GM21515 (cell line): ENCODE measurements at regions not wholly inside any gene's neighbourhood (a gene's known extent, or its start where the extent isn't known, plus 50 kb on each side); places are given as distances from the start of the nearest gene placed in this dataset.
"Not testable (repeated sequence)": the region's sequence is repeated elsewhere in the genome, so short reads cannot be mapped to it uniquely, and the experiment has no call there.

Experiments used
- ATAC-seq: cut with Tn5 transposase; IDR thresholded peaks from one replicate; pipeline ENCODE4 v1.9.1; 2021; ENCODE audit not compliant: unreplicated experiment

DNA sequence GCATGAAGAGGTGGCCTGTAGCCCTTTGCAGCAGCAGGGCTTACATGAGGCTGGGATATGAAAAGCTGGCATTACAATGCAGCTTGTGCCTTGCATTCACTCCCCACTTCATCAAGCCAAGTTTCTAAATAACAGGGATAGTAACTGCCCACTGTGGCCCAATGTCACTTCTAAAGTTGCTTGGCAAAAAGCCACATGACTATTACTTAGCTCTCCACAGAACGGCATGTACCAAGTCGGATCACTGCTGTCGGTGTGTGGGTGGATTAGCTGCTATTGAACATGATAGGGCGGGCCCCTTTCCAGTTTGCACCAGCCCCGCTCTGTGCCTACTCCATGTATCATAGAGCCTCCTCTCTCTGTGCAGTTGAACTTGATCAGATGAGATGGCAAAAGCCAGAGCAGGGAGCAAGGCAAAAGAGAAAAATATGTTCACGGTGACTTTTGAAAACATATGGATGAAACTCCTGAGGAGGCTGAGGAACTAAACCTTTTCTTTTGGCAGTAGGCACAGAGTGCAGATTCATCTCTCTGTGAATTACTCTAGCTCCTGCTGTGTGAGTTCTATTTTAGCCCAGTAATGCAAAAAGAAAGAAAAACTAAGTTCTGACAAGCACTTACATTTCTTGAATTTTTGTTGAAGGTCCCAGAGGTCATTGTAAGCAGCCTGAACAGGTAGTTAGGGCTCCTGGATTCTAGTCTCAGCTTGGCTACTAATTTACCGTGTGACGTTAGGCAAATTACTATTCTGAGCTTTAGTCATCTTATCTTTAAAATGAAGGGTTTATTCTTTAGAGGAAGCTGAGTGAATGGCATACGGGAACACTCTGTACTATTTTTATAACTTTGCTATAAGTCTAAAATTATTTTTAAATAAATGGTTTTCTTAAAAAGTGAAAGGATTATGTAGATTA lies 125.6 kb upstream of the NBPF9 start:
- ATAC-seq = not testable (repeated sequence)

DNA sequence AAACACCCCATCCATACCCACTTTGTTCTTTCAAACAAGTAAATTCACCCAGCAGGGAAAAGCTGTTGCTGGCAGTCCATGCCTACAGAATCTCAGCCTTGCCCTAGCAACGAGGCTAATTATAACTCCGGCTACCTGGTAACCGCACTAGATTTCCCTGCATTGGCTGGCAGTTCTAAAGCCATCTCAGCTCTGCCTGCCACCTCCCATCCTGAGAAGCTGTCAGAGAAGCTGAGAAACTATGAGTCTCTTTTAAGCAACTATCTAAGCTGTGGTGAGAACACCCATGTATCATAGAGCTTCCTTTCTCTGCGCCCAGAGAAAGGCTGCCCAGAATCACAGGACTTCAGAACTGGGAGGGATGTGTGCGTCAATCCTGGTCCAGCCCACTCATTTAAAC lies 126.5 kb upstream of the NBPF9 start:
- ATAC-seq = not testable (repeated sequence)

DNA sequence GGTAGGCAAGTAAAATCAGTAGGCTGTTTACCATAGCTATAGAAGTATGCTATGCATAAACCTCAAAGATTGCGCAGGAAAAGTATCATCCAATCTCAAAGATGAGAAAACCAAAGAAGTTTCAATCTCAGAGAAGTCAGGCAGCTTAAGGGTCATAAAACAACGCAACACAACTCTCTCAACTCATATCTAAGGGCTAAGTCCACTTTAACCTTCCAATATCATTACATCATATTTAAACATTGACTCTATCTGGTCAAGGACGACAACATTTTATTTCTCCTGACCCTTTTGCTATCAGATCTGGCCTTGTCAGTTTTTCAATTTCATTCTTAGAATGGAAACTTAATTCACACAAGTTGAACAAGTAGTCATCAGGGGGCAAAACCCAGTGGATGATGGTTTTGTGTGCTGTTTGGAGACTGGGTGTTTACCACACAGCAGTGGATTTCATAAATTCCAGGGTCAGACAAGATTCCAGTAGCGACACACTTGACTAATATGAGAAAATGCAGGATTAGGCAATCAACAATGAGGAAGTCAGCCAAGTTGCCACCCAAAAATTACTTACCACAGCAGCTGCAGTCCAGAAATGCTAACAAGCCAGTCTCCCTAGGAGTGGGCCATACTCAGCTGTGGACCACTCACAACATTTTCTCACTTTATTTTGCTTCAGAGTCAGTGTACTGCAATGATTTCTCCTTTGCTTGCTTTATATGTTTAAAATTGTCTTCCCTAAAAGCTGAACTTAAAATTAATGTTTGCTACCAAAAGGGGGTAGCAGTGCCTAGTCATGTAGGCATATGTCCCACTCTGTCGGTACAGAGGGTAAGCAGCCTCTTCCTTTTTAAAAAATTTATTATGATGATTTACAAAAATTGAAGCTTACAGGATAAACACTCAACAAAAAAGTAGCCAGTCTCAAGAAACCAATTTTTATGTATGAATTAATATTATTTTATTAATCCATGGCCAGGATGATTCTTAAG lies 131.9 kb upstream of the NBPF9 start:
- ATAC-seq = not testable (repeated sequence)

DNA sequence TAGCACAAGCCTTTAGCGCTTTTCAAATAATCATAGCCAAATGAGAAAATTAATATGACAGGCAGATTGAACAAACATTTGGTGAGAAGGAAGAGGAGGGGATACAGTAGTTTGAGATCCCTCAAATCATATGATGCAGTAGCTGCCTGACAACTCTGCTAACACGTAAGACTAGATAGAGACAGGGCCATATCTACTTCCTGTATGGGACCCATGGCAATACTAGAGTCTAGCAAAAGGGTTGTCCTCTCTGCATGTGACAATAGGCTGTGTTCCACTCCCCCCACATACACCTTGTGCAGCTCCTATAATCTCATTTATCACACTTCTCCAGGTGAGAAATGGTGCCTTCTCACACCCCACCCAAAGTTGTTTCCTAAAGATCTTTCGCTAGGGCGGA lies 134.2 kb upstream of the NBPF9 start:
- ATAC-seq = not testable (repeated sequence)

DNA sequence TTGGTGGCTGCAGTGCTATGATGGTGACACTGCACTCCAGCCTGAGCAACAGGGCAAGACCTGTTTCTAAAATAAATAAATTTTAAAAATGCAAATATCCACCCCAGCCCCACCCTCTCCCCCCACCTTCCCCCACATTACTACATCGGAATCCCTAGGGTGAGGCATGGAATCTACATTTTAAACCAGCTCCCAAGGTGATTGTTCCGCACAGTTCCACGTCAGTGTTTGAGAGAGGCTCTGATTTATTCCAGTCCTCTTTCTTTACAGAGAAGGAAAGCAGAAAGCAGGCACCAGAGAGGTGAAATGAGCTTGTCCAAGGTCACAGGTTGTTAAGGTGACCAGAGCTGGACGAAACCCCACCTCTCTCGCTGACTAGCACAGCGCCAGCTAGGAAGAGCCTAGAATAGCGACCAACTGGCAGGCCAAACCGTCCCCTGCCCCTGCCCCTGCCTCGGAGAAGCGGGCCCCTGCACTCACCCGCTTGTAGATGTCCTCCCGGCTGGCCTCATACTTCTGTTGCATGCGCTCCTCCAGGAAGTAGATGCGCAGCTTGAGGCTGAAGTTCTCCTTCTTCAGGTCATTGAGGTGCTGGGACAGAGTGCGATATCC lies 136.7 kb upstream of the NBPF9 start:
- ATAC-seq = not testable (repeated sequence)

DNA sequence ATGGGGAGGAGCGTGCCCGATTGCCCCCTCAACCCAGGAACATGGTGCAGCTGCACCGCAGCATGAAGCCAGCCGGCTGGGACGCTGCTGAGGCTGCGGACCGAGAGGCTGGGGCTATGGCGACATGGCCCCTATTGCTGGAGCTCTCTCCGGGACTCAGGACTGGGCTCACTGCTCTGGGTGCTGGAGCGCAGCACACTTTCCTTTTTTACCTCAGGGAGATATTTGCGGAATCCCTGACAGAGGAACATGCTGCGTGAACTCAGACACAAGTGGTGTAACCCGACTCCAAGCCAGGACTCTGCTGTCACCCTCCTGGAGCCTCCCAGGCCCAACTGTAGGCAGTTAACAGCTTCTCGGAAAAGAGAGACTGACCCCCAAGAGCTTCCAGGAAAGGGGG lies 137.2 kb upstream of the NBPF9 start:
- not testable (repeated sequence) for ATAC-seq

DNA sequence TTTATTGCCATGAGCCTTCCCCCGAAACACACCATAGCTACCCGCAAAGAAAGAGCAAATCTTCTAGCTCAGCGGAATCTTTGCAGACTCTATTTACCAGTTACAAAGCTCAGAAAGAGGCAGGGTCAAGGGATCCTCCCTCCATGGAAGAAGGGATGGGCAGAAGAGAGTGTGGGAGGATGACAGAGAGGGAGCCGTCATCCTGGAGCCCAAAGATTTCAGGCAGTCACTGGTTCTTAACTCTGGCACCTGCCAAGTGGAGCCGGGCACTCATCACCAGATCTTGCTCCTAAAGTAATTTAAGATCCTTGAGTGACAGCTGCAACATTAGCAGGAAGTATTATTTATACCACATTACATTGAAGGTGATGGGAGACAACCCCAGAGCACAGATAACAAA lies 137.9 kb upstream of the NBPF9 start:
- not testable (repeated sequence) for ATAC-seq

DNA sequence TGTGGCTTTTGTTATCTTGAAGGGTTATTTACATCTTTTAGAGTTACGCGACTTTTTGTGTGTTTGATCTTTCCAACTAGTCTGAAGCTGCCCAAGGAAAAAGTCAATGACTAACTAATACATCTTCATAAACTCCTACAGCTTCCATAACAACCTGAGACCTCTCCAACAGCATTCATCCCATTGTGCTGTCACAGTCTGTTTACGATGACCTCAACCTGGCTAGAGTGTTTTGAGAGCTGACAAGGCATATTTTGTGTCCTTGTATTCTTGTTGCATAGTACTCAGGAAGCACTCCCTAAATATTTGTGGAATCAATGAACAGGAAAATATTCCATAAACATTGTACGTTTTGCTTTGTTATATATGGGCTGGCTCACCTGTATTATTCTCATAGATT lies 140.2 kb upstream of the NBPF9 start:
- not testable (repeated sequence) for ATAC-seq

DNA sequence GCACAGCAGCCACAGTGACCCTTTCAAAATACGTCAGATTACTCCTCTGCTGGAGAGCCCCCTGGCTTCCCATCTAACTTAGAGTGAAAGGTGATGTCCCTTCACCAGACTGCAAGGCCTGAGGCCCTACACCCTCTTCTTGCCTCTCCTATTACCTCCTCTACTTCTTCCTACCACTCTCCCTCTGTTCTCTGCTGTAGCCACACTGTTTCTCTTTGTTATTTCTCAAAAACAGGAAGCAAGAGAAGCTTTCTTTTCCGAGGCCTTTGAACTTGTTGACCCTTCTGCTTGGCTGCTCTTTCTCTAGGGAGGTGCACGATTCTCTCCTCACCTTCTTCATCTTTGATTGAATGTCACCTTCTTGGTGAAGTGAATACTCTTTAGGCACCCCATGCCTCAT lies 141.3 kb upstream of the NBPF9 start:
- ATAC-seq = not testable (repeated sequence)

DNA sequence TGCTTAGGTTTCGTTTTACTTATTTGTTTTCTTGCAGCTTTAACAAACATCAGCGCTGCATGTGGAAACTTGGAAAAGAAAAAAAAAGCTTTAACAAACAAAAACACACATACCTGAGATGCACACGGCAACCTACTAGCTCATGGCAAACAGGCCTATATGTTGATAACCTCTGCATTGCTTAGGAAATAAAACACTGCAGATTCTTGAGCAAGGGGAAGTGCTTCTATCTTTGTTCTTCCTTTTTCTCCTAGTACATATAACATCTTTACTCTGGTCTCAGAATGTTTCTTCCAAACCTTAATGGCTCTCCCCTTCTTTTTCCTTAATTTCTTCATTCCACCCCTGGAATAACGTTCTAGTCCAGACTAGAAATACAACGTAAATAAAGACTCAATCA lies 142.9 kb upstream of the NBPF9 start:
- not testable (repeated sequence) for ATAC-seq

DNA sequence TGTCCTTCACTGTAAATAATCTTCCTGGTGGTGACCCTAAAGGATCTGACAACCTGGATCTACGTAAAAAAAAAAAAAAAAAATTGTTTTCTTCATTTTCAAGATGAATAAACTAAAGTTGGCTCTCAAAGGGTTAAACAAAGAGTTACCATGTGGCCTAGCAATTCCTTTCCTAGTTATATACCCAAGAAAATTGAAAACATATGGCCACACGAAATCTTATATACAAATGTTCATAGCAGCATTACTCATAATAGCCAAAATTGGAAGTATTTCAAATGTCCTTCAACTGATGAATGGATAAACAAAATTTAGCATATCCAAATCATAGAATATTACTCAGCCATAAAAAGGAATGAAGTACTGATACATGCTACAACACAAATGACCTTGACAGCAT lies 145.3 kb upstream of the NBPF9 start:
- ATAC-seq = not testable (repeated sequence)

DNA sequence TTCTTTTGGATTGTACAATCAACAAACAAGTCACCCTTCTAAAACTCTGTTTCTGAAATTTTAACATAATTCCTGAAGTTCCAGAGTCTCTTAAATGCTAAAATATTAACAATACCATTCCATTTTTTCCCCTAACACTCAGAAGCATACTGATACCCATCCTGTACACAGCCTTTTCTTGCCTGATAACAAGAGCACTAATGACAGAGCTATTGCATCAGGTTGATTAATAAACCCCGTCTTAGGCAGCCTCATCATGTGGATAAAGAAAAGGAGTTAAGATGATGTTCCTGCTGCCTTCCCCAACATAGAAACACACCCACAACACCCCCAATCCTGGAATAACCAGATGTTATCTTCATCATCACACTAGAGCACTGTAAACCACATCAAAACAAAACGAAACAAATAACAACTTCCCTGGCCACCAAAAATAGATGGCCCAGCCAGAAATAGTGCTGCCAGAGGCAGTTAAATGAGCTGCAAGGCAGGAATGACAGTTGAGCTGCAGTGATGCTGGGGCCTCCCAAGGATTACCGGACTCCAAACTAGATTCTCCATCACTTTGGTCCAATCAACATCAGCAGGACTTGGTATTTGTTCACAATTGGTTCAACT lies 146.6 kb upstream of the NBPF9 start:
- ATAC-seq = not testable (repeated sequence)

DNA sequence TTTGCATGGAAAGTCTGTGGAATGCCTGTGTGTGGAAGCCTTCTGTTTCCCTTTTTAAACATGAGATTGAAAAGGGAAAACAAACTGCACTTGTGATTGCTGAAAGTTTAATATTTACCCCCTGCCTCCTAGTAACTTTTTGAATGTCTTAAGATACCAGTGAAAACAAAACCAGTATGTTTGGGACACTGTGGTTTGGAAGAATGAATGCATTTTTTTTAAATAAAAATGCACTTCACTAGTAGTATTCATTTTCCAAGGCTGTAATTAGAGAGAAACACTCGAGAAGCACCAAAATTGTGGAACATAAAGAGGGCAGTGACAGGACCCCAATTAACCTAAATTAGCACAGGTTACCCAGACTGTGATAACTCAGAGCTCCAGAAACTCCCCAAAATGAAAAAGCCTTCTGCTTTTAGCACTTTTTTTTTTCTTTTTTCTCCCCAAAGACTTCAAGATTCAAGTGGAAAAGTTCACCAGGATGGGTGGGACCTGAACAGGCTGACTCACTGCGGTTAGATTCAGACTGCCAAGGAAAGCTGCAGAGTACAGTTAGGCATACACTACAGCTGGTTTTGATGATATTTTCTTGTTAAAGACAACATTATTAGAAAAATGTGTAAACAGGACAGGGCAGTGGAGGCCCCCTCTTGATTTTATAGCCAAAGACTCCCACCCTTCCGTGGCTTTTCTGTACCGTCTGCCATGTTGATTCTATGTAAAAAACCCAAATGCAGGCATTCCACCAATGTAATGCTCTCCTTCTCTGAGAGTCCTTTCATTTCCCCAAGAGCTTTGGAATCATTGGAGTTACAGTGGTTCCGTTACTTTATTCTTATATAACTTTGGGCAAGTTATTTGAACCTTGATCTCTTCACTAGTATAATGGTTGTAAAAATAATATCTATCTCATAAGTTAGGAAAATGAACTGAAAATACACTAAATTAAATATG lies 151.8 kb upstream of the NBPF9 start:
- not testable (repeated sequence) for ATAC-seq

DNA sequence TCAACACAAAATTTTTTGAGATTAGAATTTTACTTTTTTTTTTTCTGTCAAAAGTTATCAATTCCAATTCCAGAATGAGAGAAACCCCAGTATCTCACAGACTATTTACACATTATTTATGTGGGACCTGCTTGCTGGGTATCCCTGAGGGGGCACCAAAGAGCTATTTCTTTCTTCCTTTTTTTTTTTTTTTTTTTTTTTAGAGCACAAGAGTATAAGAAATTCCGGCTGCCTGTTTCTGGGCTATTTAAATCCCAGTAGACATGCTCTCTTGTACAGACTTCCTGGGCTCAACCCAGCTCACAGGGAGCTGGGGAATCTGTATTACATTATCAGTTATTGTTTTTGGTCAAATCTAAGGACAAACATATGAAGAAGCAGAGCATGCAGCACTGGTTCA lies 156.9 kb upstream of the NBPF9 start:
- ATAC-seq = not testable (repeated sequence)

DNA sequence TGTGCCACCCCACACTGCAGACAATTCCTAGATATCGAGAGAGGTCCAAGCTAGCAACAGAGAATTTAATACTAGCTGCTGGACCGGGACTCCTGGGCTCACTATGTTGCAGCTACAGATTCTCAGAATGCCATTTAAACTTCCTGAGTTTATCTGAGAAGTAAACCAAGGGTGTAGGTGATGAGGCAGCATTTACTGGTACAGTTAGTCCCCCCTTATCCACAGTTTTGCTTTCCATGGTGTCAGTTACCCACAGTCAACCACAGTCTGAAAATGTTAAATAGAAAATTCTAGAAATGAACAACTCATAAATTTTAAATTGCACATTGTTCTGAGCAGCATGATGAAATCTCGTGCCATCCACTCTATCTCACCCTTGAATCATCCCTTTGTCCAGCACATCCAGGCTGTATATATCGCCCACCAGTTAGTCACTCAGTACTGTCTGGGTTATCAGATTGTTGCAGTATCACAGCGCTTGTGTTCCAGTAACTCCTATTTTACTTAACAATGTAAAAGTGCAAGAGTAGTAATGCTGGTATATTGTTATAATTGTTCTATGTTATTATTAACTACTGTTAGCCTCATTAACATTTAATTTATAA lies 157.5 kb upstream of the NBPF9 start:
- not testable (repeated sequence) for ATAC-seq

DNA sequence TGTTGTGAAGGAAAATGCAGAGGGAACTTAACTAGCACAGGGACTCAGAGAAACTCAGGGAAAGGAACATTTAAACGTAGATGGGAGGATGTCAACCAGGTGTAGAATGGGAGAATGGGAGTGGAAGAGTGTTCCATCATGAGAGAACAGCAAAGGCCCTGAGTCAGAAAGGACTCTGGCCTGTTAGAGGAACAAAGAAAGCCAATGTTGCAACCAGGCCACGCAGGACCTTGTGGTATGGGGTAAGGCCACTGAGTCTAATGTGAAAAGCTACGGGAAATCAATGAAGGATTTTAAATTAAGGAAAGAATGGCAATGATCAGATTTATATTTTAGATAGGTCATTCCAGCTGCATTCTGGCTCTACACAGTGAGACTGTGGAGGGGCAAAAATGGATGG lies 163.9 kb upstream of the NBPF9 start:
- ATAC-seq = not testable (repeated sequence)

DNA sequence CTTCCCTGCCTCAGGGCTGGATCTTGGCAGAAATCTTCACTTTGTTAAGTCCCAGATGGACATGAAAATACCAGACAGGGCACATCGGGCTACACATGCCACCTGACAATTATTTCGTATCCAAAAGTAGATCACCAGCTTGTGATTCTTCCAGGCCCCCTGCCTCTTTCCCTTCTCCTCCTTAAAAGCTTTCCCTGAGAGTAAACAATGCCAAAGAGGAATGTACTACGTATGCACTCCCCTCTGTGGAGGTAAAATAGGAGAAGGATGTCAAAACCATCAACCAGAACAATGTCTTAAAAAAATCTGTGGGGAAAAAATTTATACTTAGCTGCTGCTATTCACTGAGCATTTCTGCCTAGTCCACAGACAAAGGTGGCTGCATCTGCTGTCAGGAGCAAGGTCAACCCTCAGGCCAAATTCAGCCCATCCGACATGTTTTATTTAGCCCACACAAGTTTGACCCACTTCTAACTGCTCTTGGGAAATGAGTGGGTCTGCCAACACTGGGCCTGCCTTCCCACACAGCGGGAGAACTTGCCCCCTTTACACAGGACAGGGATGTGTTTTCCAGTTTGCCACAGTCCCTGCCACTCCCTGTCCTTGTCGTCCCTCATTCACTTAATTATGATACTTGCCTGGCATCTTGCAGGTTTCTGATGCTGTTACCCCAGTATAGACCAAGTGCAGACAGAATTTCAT lies 165.8 kb upstream of the NBPF9 start:
- ATAC-seq = not testable (repeated sequence)

DNA sequence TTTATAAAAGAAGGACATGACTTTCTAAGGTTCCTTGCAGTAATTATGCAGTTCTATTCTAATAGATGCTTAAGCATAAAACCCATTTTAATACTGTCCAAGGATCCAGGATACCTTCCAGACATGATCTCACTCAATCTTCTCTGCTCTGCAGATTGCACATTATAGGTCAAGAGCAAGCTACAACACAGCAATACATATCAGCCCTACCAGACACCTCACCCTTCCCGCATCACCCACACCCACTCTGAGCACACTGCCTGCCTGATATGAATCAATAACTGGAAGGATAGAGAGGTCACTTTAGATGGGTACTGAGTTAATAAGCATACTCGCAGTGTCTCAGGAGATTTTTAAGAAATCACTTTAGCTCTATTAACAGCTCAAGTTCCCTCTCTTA lies 166.5 kb upstream of the NBPF9 start:
- not testable (repeated sequence) for ATAC-seq
